Dermis blood vessel endothelial cell (primary cell): ENCODE measurements at regions not wholly inside any gene's neighbourhood (a gene's known extent, or its start where the extent isn't known, plus 50 kb on each side); places are given as distances from the start of the nearest gene placed in this dataset.

Experiments used
- DNase-seq: peaks from one replicate; pipeline ENCODE4 v3.0.0; 2010

GRCh38 chr14:97457575-97458085 is 660.4 kb downstream of the VRK1 start:
- DNase-seq: no peak

- no peak for DNase-seq
Measured at GRCh38 chr14:97458255-97458654, 661.1 kb downstream of the VRK1 start.

DNA sequence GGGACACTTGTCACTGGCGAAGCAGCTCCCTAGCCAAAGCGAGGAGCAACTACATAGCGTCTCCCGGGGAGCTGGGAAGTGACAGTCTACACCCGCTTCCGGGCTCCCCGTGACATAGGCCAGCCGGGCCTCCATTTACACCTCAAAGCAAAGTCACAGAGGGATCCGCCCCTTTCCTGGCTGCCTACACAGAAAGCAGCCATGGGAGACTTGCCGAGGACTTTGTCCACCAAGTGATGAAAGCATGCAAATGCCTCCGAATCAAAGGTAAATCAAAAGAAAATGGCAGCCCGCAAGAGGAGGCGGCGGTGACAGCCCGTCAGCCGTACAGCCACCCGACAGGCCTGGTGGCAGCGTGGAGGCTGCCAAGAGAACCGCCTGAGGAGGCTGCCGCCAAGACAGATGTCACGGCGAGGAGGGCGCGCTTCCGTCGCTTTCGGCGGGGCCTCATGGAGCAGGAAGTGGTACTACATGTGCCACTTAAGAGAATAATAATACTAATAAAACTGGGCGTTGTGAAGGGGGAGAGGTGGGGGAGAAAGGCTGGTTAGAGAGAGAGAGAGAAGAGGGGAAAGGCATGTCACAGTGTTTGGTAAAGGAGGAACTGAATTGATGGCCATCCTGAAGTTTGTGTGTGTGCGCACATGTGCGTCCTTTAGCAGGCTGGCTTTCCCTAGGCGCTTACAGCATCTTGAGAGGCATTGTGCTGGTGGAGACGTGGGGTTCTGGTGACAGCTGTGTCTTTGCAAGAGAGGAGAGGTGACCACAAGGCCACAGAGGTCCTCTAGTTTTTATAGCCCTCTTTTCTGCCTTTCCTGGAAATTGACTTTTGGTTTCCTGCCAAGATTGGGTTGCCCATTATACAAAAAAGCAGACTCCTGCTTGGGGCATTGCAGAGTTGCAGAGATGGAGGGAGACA is 661.7 kb downstream of the VRK1 start:
- no peak for DNase-seq

DNA sequence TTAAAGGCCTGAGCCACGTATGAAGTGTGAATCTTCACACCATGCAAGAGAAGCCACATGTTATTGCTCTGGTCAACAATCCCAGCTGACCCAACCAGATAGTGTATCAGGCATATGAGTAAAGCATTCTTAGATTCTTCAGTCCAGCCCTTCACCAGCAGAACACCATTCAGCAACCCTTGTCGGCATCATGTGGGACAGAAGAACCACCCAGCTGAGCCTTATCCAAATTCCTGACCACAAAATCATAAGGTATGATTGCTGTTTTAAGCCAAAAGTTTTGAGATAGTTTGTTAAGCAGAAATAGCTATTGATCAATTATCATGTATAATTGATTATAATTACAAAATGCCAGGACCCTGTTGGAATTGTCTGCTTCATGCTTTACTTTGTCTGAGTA is 664.9 kb downstream of the VRK1 start:
- no peak for DNase-seq

DNA sequence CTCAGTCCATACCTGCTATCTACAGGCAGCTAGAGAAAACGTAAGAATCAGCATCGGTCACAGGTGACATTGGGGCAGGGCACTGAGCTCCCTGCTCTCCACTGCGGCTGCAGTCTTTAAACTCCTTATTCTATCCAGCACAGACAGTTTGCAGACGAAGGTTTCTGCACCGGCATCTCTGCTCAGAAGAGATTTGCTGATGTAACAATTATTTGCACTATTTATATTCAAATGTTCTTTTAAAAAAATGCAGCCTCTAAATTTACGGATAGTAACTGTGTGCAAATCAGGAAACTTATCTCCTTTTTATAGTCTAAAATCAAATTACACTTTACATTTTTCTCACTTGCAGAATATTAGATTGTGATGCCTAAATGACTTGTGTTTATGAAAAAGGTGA is 671.0 kb downstream of the VRK1 start:
- DNase-seq: no peak

- DNase-seq: no peak
Measured at GRCh38 chr14:97477353-97477752, 680.2 kb downstream of the VRK1 start.

GRCh38 chr14:97485201-97485600 is 688.0 kb downstream of the VRK1 start:
- DNase-seq: no peak

DNA sequence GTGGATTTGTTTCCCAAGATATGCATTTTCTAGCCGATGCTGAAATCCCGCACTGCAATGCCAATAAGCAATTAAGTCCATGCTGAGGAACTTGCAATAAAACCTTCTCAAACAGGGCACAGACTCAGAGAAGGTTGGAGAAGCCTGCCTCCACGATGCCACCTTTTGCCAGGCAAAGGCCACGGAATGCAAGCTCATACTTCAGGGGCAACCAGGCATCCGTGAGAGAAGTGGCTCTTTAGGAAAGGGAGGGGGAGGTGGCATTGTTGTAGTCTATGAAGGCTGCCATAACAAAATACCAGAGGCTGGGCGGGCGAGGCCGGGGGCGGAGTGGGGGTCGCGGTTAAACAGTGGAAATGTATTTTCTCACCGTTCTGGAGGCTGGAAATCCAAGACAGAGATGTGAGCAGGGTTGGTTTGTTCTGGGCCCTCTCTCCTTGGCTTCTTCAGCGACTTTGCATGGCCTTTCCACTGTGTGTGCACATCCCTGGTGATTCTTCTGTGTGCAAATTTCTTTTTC is 689.5 kb downstream of the VRK1 start:
- no peak for DNase-seq

GRCh38 chr14:97489750-97490149 is 692.6 kb downstream of the VRK1 start:
- DNase-seq: no peak

DNA sequence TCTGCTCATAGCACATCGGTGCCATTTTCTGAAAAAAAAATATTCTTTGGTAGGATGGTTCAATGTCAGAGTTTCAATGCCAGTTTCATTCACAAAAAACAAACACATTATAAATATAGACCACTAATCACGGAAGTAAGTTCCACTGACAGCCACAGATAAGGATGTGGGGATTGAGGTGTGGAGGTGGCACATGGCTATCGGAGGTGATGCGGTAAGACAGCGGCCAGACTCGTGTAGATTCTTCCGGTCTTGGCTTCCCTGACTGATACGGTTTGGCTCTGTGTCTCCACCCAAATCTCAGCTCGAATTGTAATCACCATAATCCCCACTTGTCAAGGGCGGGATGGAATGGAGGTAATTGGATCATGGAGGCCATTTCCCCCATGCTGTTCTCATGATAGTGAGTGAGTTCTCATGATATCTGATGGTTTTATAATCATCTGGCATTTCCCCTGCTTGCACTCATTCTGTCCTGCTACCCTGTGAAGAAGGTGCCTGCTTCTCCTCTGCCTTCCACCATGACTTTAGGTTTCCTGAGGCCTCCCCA is 693.4 kb downstream of the VRK1 start:
- no peak for DNase-seq

DNA sequence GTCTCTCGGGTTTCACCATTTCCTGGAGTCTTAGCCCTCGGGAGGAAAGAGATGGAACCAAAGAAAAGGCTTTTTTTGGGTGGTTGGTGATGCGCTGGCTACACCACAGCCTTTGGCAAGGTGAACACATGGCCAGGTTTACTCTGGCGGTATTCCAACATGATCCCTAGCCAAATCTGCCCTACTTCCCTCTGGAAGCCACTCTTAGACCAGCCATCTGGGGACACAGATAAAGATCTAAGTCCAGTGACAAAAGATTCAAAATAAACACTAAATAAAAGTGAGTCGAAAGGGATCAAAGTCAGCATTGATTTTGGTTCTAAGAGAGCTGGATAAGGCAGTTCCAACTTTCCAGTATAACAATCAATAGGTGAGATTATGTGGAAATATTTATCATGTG is 694.5 kb downstream of the VRK1 start:
- no peak for DNase-seq

- no peak for DNase-seq
Measured at GRCh38 chr14:97499790-97500481, 702.8 kb downstream of the VRK1 start.

- DNase-seq: no peak
Measured at GRCh38 chr14:97506626-97507025, 709.4 kb downstream of the VRK1 start.

GRCh38 chr14:97513891-97514290 is 716.7 kb downstream of the VRK1 start:
- DNase-seq: no peak

GRCh38 chr14:97517566-97518234 is 720.5 kb downstream of the VRK1 start:
- DNase-seq: no peak

DNA sequence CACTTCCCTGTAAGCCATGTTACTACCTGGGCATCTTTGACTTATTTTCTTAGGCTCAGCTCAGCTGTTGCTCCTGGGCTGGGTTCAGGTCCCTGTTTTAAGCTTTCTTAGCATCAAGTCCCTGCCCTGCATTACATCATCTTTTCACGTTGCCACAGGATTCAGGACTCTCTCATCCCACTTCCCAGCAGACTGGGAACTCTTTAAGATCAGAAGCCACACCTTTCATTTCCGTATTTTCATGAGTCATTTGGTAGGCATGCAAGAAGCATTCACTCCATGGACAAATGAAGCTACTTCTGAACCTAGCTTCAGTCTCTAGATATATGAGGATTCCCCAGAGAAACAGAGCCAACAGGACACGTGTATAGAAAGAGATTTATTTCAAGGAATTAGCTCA is 726.8 kb downstream of the VRK1 start:
- DNase-seq: no peak

GRCh38 chr14:97524589-97525319 is 727.6 kb downstream of the VRK1 start:
- no peak for DNase-seq

GRCh38 chr14:97527993-97528392 is 730.8 kb downstream of the VRK1 start:
- no peak for DNase-seq

DNA sequence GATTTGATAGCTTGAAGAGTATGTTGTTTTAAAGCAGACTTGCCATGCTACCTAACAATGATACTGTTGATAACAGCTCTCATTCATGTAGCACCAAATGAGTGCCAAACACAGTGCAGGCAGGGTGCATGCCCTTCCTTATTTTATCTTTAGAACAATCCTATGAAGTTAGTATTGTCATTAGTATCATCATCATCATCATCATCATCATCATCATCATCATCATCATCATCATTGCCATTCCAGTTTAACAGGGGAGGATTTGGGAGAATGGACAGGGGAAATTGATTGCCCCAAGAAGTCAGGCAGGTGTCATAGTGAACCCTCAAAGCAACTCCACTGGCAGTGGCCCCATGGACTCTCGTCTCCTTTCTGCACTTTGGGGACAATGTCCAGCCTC is 734.9 kb downstream of the VRK1 start:
- DNase-seq: no peak

DNA sequence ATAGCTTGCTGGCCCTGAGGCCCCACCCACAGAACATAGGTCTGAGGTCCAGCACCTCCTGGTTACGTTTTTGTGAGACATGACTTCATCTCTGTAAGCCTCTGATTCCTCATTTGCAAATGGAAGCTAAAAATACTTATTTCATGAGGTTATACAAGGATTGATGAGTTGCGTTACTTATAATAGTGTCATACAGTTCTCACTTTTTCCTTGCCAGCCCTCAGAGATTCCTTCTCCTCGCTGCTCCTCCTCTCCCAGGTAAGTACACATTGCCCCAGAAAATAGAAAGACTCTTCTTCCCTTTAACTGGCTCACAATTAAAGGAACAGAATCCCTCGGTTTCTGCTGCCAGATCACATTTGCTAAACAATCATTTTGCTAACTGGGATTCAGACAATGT is 739.2 kb downstream of the VRK1 start:
- no peak for DNase-seq

DNA sequence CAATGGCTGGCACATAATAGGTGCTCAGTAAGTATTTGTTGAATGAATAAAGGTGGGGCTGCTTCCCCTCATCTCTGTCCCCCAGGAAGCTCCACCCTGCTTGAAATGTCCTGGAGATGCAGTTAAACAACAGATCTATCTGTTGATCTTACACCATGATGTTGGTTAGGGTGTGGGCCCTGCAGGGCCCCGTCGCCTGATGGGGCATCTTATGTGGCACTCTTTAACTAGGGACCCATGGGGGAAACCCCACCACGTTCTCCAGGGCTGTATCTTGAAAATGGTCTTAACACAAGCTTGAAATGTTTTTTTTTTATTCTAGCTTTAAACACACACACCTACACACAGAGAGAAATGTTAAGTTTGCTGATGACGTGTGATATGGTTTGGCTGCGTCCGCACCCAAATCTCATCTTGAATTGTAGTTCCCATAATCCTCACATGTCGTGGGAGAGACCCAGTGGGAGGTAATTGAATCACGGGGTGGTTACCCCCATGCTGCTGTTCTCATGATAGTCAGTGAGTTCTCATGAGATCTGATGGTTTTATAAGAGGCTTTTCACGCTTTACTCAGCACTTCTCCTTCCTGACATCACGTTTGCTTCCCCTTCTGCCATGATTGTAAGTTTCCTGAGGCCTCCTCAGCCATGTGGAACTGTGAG is 741.7 kb downstream of the VRK1 start:
- no peak for DNase-seq

DNA sequence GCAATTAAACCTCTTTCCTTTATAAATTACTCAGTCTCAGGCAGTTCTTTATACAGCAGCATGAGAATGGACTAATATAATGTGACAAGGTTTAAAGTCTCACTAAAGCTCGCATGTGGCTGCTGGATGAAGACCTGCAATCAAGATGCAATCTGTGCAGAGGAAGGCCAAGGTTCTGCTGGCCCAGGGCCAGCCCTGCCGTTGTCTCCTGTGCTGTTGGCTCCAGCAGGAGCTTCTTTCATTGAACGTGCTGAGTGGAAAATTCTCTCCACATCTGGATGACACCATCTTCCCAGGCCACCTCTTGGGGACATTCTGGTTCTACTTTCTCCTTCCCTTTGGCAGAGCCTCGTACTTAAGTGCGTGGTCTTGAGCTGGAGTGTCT is 742.2 kb downstream of the VRK1 start:
- DNase-seq: no peak
